Spleen (tissue), 11 donors: ENCODE measurements at regions not wholly inside any gene's neighbourhood (a gene's known extent, or its start where the extent isn't known, plus 50 kb on each side); places are given as distances from the start of the nearest gene placed in this dataset.

Experiments used
- DNase-seq: peaks from one replicate; pipeline ENCODE4 v3.0.0-alpha.2; 2020
- H3K27ac ChIP-seq, 8 donors: fragments of 200-600 bp; sonication (generic) in 7 of 8; 1 replicate in 4 of 8; 2 replicates in 4 of 8; pipeline versions ENCODE4 v1.5.0 to v1.8.0; 2016 to 2021; ENCODE audit warnings: inconsistent platforms in 4 of 8, mild to moderate bottlenecking in 4 of 8, moderate library complexity in 1 of 8
- H3K27me3 ChIP-seq, 7 donors: fragments of 200-600 bp; sonication (generic) in 6 of 7; replicated peaks in 1 of 7; 1 replicate in 4 of 7; 2 replicates in 3 of 7; pipeline versions ENCODE4 v1.5.0 to v1.8.0; 2016 to 2021; ENCODE audit warnings: inconsistent platforms in 3 of 7, mild to moderate bottlenecking in 1 of 7
- H3K36me3 ChIP-seq, 6 donors: fragments of 200-600 bp; sonication (generic) in 5 of 6; 1 replicate in 4 of 6; 2 replicates in 2 of 6; pipeline versions ENCODE4 v1.5.0 to v1.8.0; 2016 to 2021; ENCODE audit warnings: inconsistent platforms in 2 of 6
- H3K4me1 ChIP-seq, 6 donors: fragments of 200-600 bp; sonication (generic) in 5 of 6; 1 replicate in 3 of 6; 2 replicates in 3 of 6; pipeline versions ENCODE4 v1.5.0 to v1.8.0; 2016 to 2021; ENCODE audit warnings: inconsistent platforms in 3 of 6
- H3K4me3 ChIP-seq, 8 donors: fragments of 200-600 bp; sonication (generic) in 7 of 8; 1 replicate in 4 of 8; 2 replicates in 4 of 8; pipeline versions ENCODE4 v1.5.0 to v1.8.0; 2016 to 2021; ENCODE audit warnings: inconsistent platforms in 4 of 8, mild to moderate bottlenecking in 4 of 8, moderate library complexity in 2 of 8
- H3K9me3 ChIP-seq, 8 donors: fragments of 200-600 bp; sonication (generic) in 7 of 8; 1 replicate in 4 of 8; 2 replicates in 4 of 8; pipeline versions ENCODE4 v1.5.0 to v1.8.0; 2016 to 2021; ENCODE audit warnings: inconsistent platforms in 4 of 8
- POLR2A ChIP-seq, 3 donors: fragments of 450-650 bp; IDR thresholded peaks; one replicate each; pipeline ENCODE4 v1.5.1; 2017; ENCODE audit warnings: antibody characterized with exemption in 3 of 3, mild to moderate bottlenecking in 1 of 3
- POLR2AphosphoS5 ChIP-seq, 3 donors: sonication (generic); formaldehyde crosslinking; IDR thresholded peaks; one replicate each; pipeline ENCODE4 v1.5.1; 2017; ENCODE audit warnings: antibody characterized with exemption in 3 of 3
- WGBS, 5 donors: extraction: QIAGEN DNeasy Blood & Tissue Kit in 3 of 5; methylation state at CpG; one replicate each; pipeline versions ENCODE4 v1.1.5 to v1.1.7; 2013 to 2018; 5-methylcytosine and 5-hydroxymethylcytosine counted together
- intact Hi-C: fragments of 100-400 bp; cut with DNase I; formaldehyde crosslinking; loops from one replicate; pipeline ENCODE4 v1.15.0; 2023; ENCODE audit warnings: low total_unique reads
- TF ChIP-seq, protein P1 (sequence below), 11 experiments: fragments of 200-600 bp in 7 of 11; fragments of 450-650 bp in 4 of 11; sonication (generic) in 4 of 11; IDR thresholded peaks in 8 of 11; conservative IDR thresholded peaks in 3 of 11; 1 replicate in 7 of 11; 2 replicates in 4 of 11; pipeline versions ENCODE4 v1.4.0 to v1.8.0; 2016 to 2021; ENCODE audit warnings: antibody characterized with exemption in 11 of 11, inconsistent platforms in 4 of 11, mild to moderate bottlenecking in 1 of 11
- donor health status: healthy with polysubstance abuse.
- donor health status: DM: no; HTN: no; CAD: no; lungs with moderate emphysema.
- donor health status: DM: no; HTN: no; CAD: no.
- donor health status: Bipolar disorder and iron deficiency.
- donor health status: healthy.
- donor health status: DM: no; HTN: no; CAD: no.
- donor health status: DM: yes; HTN: yes; CAD: no.

DNA sequence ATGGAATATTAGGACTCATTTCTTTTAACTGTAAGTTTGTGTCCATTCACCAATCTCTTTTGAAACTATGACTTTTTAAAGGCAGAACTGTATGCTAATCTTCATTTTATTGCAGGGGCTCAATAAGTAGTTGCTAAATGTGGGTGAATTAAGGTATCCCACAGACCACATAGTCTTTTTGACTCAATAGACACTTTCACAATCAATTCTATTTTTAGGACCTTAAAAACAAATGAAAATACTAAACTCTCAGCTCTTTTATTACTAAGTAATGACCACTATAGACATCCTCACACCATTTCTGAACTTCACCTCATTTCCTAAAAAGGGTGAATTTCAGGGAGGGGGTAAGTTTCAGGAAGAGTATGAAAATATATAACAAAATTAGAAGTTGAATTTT, 106.8 kb upstream of the BEND6 start:
- Histone ChIP-seq H3K27ac (no peak overlapping the region), H3K4me1 (peaks cover 0 to 42% (median 29%) of the 10 kb centered on the region in 6 donors), H3K36me3 (no peaks in the 10 kb centered on the region), H3K4me3 (no peak overlapping the region), H3K27me3 (peaks cover 0 to 38% (median 8%) of the 10 kb centered on the region in 7 donors), H3K9me3 (no peaks in the 10 kb centered on the region)
- intact Hi-C loops, result loop anchor here (10.0 kb wide), 1 partner anchor 143 kb away; no protein-coding TSS in a partner anchor
- no peak for TF ChIP-seq POLR2A (IDR thresholded peaks at IDR 0.05)
- no peak for TF ChIP-seq POLR2AphosphoS5 (IDR thresholded peaks at IDR 0.05)
- TF ChIP-seq, protein P1, sequence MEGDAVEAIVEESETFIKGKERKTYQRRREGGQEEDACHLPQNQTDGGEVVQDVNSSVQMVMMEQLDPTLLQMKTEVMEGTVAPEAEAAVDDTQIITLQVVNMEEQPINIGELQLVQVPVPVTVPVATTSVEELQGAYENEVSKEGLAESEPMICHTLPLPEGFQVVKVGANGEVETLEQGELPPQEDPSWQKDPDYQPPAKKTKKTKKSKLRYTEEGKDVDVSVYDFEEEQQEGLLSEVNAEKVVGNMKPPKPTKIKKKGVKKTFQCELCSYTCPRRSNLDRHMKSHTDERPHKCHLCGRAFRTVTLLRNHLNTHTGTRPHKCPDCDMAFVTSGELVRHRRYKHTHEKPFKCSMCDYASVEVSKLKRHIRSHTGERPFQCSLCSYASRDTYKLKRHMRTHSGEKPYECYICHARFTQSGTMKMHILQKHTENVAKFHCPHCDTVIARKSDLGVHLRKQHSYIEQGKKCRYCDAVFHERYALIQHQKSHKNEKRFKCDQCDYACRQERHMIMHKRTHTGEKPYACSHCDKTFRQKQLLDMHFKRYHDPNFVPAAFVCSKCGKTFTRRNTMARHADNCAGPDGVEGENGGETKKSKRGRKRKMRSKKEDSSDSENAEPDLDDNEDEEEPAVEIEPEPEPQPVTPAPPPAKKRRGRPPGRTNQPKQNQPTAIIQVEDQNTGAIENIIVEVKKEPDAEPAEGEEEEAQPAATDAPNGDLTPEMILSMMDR (IDR thresholded peaks at IDR 0.05 in 8 of 11, conservative IDR thresholded peaks at IDR 0.05 in 3 of 11), result no peak
- no peak for DNase-seq

DNA sequence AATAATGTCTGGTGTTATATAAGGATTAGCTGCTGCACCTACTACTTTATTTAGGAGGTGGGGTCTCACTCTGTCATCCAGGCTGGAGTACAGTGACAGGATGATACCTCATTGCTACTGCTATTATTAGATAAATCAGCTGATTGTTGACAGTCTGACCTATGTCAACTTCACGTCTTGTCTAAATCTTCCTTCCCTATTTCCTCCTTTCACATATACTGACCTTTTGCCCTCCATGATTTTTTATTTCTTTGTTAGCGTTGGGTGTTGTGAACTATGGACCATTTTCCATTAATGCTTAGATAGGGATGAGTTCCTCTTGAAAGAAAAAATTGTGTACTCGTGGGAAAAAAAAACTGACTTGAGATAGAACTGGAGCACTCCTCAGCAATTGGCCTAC, 109.9 kb upstream of the BEND6 start:
- Histone ChIP-seq H3K9me3 (no peaks in the 10 kb centered on the region), H3K4me3 (no peak overlapping the region), H3K27me3 (peaks cover 0 to 29% (median 14%) of the 10 kb centered on the region in 7 donors), H3K27ac (peak overlapping the region in 6 of 8 donors; percentile 79 to 88 (median 82)), H3K36me3 (no peaks in the 10 kb centered on the region), H3K4me1 (peaks cover 0 to 35% (median 17%) of the 10 kb centered on the region in 6 donors)
- WGBS, 5 donors, result 71 to 82% (median 77%) methylated on average over 3 of the region's 3 CpGs
- DNase-seq, result no peak
- intact Hi-C loops, result loop anchor here (10.0 kb wide), 1 partner anchor 140 kb away; no protein-coding TSS in a partner anchor
- TF ChIP-seq POLR2AphosphoS5 (IDR thresholded peaks at IDR 0.05) (no peak), POLR2A (IDR thresholded peaks at IDR 0.05) (no peak)
- TF ChIP-seq, protein P1 (IDR thresholded peaks at IDR 0.05 in 8 of 11, conservative IDR thresholded peaks at IDR 0.05 in 3 of 11), result no peak

DNA sequence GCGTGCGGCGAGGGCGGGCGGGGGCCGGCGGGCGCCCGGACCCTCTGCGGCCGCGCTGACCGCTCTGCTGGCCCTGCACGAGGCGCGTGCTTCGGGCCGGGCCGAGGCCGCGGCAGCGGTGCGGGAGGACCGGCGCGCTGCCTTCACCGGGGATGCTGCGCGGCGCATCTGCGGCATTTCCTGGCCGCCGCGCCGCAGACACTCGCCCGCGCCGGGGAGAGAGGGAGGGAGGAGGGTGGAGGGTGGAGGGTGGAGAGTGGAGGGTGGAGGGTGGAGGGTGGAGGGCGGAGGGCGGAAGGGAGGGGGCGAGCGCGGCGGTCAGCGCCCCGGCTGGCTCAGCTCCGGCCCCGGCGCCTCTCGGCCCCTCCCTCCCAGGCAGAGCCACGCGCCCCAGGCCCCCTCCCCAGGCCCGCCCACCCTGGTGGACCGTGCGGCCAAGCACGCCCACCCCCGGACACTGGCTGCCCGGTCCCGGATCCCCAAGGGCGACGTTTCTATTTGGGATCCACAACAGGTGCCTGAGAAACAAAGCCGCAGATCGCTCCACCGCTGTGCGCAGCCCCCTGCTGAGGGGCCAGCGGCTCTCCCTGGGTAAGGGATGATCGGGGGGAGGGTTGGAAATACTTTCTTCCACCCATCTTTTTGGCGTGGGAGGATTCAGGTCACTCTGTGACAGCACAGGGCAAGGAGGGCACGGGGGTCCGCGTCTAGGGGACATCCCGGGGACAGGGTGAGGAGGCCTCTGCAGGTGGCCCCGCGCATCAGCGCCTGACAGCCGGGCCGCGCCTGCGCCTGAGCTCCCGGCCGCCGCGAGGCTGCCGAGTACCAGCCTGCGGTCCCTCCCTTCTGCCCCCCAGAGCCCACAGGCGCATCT, 111.2 kb upstream of the BEND6 start:
- TF ChIP-seq, protein P1 (IDR thresholded peaks at IDR 0.05 in 8 of 11, conservative IDR thresholded peaks at IDR 0.05 in 3 of 11), result peak in 8 of 11 experiments; percentile 15 to 71 (median 56)
- TF ChIP-seq POLR2AphosphoS5 (IDR thresholded peaks at IDR 0.05), result peak; percentile 50 to 83 (median 78)
- TF ChIP-seq POLR2A (IDR thresholded peaks at IDR 0.05), result peak in 1 of 3 donors; percentile 20
- DNase-seq, result peak; percentile 87
- Histone ChIP-seq H3K4me1 (peaks cover 0 to 36% (median 16%) of the 10 kb centered on the region in 6 donors), H3K27me3 (peaks cover 0 to 31% (median 14%) of the 10 kb centered on the region in 7 donors), H3K4me3 (peak overlapping the region; percentile 31 to 78 (median 56)), H3K9me3 (no peaks in the 10 kb centered on the region), H3K27ac (peak overlapping the region; percentile 53 to 88 (median 82)), H3K36me3 (no peaks in the 10 kb centered on the region)
- WGBS, 5 donors, result 0 to 2% (median 1%) methylated on average over 18 to 86 of the region's 87 CpGs
- intact Hi-C loops, result loop anchor here (10.0 kb wide), 1 partner anchor 139 kb away; no protein-coding TSS in a partner anchor
